Ammon's horn (tissue), 1 donor: ENCODE measurements at regions not wholly inside any gene's neighbourhood (a gene's known extent, or its start where the extent isn't known, plus 50 kb on each side); places are given as distances from the start of the nearest gene placed in this dataset.
"Not testable (repeated sequence)": the region's sequence is repeated elsewhere in the genome, so short reads cannot be mapped to it uniquely, and the experiment has no call there.

Experiments
- DNase-seq: peaks from one replicate; pipeline ENCODE4 v3.0.0-alpha.2; 2016; ENCODE audit warnings: low spot score

- DNase-seq: no peak
Observed at GRCh38 chr19:31885280-31885853, 460.0 kb upstream of the ZNF507 start.

DNA sequence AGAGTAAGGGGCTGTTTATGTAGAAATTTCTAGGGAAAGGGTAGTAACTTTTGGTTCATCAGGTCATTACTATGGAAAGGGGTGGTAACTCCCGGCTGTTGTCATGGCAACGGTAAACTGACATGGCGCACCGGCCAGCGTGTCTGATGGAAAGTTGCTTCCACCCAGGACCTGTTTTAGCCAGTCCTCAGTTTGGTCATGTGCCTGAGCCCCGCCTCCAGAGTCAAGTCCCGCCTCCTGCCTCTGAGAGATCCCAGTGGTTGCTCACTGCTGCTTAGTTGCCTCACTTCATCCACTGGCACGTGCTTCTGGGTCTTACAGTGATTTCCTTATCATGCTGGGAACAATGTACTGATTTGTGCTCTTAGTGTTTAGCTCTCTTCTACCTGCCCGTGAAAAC lies 455.2 kb upstream of the ZNF507 start:
- DNase-seq: no peak

GRCh38 chr19:31892060-31892459 lies 453.4 kb upstream of the ZNF507 start:
- DNase-seq: no peak

DNA sequence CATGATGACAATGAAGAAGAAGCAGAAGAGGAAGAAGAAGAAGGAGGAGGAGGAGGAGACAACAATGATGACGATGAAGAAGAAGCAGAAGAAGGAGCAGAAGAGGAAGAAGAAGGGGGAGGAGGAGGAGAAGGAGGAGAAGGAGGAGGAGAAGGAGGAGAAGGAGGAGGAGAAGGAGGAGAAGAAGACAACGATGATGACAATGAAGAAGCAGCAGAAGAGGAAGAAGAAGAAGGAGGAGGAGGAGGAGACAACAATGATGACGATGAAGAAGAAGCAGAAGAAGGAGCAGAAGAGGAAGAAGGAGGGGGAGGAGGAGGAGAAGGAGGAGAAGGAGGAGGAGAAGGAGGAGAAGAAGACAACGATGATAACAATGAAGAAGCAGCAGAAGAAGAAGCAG lies 451.9 kb upstream of the ZNF507 start:
- DNase-seq: not testable (repeated sequence)

- no peak for DNase-seq
Observed at GRCh38 chr19:31894451-31894850, 451.0 kb upstream of the ZNF507 start.

DNA sequence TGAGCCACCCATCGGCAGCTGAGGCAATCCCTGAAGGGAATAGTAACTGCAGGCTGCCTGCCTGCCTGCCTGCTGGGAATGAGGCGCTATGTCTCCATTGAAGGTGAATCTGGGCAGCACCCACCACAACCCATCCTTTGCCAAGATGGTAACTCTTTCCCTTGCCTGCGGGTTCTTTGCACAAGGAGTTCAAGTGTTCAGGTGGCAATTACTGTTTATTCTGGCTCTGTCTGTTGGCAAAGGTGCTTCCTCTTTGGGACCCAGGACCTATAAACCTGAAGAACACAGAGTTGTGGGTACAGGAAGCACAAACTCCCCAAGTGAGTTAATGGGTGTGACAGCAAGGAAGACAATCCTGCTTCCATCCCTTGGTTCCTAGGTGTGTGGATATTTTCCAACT lies 448.1 kb upstream of the ZNF507 start:
- DNase-seq: no peak

DNA sequence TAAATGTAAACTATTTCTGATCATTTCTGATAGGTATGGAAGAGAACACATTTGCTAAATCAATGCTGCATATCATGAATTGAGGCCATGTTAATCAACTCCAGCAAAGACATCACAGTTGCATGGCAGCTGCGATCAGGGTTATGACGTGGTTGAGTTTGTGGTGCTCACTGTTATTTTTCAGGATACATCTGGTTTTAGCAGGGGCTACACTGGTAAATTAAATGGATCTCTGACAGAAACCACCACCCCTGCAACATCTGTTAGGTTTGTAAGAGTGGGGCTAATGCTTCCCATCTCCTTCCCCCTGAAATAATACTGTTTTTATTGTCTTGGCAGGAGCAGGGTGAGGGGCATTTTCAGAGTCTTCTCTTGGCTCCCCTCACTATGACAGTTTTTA lies 444.4 kb upstream of the ZNF507 start:
- DNase-seq: no peak

GRCh38 chr19:31902821-31903220 lies 442.6 kb upstream of the ZNF507 start:
- DNase-seq: no peak

DNA sequence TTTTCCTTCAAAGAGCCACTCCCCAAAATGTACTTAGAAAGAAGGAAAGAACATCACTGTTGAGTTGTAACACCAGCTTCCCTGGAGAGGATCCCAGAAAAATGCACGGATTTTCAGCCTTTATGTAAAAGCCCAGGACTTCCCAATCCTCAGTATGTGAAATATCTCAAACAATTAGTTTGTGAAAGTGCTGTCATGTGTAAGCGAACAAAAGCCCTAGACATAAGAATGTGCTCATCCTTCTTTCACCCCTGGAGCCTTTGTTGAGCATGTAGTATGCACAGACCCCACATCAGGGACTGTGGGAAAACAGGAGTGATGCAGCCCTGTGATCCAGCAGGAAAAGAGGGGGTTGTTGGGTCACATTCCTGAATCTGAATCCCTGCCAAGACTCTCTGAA lies 441.4 kb upstream of the ZNF507 start:
- no peak for DNase-seq

DNA sequence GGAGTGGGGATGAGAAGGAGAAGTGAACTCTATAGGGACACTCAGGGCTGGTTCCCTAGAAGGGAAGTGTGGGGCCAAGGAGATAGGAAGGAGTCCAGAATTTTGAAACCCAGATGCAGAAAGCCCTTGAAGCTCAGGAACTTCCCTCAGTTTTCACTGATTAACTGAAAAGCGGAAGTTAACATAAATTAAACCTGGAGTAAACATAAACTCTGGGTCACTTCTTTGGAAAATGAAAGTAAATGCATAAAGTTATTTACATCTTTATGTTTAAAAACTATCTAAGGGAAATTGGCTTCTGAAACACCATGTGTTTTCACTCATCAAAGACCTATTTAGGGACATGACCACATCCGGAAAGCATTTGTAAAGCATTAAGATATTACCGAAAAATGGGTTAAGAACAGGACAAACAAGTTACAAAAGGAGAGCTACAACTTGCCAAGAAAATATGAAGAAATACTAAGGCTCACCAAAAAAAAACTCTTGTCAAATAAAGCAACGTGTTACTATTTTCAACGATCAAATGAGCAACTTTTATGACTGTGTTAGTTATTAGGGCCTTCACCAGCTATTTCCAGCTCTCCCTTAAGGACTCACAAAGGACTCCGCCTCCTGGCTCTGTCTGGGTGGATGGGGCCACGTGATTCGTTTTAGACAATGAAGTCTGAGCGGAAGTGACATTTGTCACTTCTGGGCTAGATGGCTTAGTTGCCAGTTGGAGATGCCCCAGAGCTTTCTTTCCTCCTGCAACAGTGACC lies 439.1 kb upstream of the ZNF507 start:
- DNase-seq: no peak

DNA sequence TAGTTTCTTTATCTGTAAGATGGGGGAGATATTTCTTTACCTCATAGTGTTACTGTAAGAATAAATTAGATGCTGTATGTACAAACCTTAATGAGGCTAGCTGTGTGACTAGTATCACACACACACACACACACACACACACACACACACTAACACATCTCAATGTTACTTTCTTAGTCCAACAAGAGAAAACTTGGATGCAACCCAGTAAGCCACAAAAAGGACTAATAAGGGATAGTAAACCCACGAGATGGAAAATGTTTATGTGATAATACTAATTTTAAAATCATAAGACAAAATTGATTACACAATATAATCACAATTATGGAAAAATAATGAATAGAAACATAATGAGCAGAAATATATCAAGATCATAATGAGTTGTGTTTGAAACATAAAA lies 437.7 kb upstream of the ZNF507 start:
- no peak for DNase-seq

GRCh38 chr19:31908080-31908479 lies 437.3 kb upstream of the ZNF507 start:
- DNase-seq: no peak

- no peak for DNase-seq
Observed at GRCh38 chr19:31908496-31909225, 436.7 kb upstream of the ZNF507 start.

- no peak for DNase-seq
Observed at GRCh38 chr19:31910224-31910623, 435.2 kb upstream of the ZNF507 start.

GRCh38 chr19:31911577-31911976 lies 433.8 kb upstream of the ZNF507 start:
- DNase-seq: no peak

- DNase-seq: no peak
Observed at GRCh38 chr19:31913103-31913661, 432.2 kb upstream of the ZNF507 start.

DNA sequence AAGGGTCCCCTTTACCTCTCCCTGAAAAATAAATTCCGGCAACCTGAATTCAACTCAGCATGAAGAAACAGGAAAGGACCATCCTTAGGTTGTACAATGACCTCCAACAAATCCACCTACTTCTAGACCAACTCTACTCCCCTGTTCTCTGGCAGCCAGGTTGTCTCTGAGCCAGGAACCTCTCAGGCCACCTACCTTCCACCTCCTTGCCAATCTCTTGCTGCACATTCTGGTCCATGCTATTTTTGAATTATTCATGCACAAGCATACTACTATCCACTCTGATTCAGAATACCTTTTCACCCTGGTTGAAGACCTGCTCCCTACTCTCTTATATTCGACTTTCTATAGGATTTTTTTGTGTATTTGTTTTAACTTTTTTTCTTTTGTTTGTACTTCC lies 415.0 kb upstream of the ZNF507 start:
- DNase-seq: no peak

- DNase-seq: no peak
Observed at GRCh38 chr19:31937983-31938382, 407.4 kb upstream of the ZNF507 start.

- no peak for DNase-seq
Observed at GRCh38 chr19:31938675-31939074, 406.7 kb upstream of the ZNF507 start.

- DNase-seq: no peak
Observed at GRCh38 chr19:31940396-31940795, 405.0 kb upstream of the ZNF507 start.

DNA sequence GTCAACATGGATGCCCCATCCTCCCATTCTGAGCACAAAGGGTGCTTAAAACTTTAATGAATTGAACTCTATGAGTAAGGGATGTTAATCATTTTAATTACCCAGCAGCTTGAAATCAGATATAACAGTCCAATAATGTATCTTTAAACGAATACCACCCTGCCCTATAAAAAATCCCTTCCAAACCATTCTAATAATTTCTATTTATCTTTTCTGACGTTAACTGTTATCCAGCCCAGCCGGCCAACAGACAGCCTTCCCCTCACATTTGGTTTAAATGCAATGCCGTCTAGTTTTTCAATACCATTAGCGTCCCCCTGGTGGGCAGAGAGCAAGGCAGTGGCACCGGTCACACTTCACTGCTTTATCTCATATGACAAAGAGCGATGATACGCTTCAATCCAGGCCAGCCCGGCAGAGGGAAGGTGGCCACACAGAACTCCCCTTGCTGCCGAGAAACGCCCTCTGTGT lies 402.2 kb upstream of the ZNF507 start:
- DNase-seq: no peak

DNA sequence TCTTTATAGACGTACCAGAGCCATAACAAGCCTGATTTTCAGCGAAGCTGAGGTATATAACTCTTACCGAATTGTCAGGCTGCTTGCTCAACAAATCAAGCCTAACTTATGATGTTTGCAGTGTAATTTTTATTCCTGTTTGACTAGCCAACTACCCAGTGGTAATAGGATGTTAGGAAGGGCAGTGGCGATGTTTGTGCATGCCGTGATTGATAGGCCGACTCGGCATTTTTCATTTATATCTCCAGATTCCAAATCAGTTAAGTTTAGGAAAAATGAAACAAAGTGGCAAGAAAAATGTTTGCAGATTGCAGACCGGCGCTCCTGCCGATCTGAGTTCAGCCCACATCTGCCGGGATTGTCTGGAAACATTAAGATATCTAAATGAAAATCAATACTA lies 401.6 kb upstream of the ZNF507 start:
- DNase-seq: no peak

GRCh38 chr19:31944326-31944725 lies 401.1 kb upstream of the ZNF507 start:
- DNase-seq: no peak
